PFSK-1 (cell line): ENCODE measurements at regions not wholly inside any gene's neighbourhood (a gene's known extent, or its start where the extent isn't known, plus 50 kb on each side); places are given as distances from the start of the nearest gene placed in this dataset.

Source experiments
- POLR2AphosphoS5 ChIP-seq: IDR thresholded peaks from 2 replicates; pipeline ENCODE4 v1.6.1; 2012; ENCODE audit warnings: low read depth, mild to moderate bottlenecking, control low read depth, low read length, moderate library complexity
- SIN3A ChIP-seq: IDR thresholded peaks from 2 replicates; pipeline ENCODE4 v1.6.1; 2012; ENCODE audit warnings: mild to moderate bottlenecking, low read length, moderate library complexity, borderline replicate concordance; ENCODE audit not compliant: insufficient read depth
- TF ChIP-seq, protein P1 (sequence below), 2 experiments: IDR thresholded peaks; 2 replicates each; pipeline versions ENCODE4 v1.6.1 to v1.8.0; 2011 to 2012; ENCODE audit warnings: low read depth in 2 of 2, low read length in 2 of 2, control low read depth in 1 of 2, inconsistent platforms in 1 of 2, mild to moderate bottlenecking in 1 of 2, moderate library complexity in 1 of 2; ENCODE audit not compliant: insufficient read depth in 1 of 2

GRCh38 chr3:5437783-5438323 is 250.3 kb downstream of the EDEM1 start:
- TF ChIP-seq POLR2AphosphoS5: no peak
- TF ChIP-seq, protein P1, sequence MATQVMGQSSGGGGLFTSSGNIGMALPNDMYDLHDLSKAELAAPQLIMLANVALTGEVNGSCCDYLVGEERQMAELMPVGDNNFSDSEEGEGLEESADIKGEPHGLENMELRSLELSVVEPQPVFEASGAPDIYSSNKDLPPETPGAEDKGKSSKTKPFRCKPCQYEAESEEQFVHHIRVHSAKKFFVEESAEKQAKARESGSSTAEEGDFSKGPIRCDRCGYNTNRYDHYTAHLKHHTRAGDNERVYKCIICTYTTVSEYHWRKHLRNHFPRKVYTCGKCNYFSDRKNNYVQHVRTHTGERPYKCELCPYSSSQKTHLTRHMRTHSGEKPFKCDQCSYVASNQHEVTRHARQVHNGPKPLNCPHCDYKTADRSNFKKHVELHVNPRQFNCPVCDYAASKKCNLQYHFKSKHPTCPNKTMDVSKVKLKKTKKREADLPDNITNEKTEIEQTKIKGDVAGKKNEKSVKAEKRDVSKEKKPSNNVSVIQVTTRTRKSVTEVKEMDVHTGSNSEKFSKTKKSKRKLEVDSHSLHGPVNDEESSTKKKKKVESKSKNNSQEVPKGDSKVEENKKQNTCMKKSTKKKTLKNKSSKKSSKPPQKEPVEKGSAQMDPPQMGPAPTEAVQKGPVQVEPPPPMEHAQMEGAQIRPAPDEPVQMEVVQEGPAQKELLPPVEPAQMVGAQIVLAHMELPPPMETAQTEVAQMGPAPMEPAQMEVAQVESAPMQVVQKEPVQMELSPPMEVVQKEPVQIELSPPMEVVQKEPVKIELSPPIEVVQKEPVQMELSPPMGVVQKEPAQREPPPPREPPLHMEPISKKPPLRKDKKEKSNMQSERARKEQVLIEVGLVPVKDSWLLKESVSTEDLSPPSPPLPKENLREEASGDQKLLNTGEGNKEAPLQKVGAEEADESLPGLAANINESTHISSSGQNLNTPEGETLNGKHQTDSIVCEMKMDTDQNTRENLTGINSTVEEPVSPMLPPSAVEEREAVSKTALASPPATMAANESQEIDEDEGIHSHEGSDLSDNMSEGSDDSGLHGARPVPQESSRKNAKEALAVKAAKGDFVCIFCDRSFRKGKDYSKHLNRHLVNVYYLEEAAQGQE (IDR thresholded peaks at IDR 0.05; ENCODE audit: insufficient read depth in 1 of 2, low read depth in 2 of 2, low read length in 2 of 2): no peak
- no peak for TF ChIP-seq SIN3A
